ENCODE measurements at regions not wholly inside any gene's neighbourhood (a gene's known extent, or its start where the extent isn't known, plus 50 kb on each side); places are given as distances from the start of the nearest gene placed in this dataset.
A peak's percentile ranks its signal among the peaks of the same experiment; 100 is the strongest.

GRCh38 chr14:104396682-104397470 is 182.7 kb upstream of the C14orf180 start:
- Mint-ChIP-seq H3K27ac (ENCODE audit: unreplicated experiment) (no peak overlapping the region), H3K4me3 (ENCODE audit: unreplicated experiment) (no peak overlapping the region), H3K36me3 (ENCODE audit: unreplicated experiment) (peaks cover 18% of the 10 kb centered on the region), H3K27me3 (ENCODE audit: unreplicated experiment) (peaks cover 17% of the 10 kb centered on the region), H3K4me1 (ENCODE audit: low read depth, unreplicated experiment) (peaks cover 18% of the 10 kb centered on the region), H3K9me3 (ENCODE audit: unreplicated experiment) (peaks cover 8% of the 10 kb centered on the region)
- TF ChIP-seq CTCF (IDR thresholded peaks at IDR 0.05; ENCODE audit: partially characterized antibody, unreplicated experiment): no peak
- DNase-seq: no peak

- Mint-ChIP-seq H3K4me1 (ENCODE audit: low read depth, unreplicated experiment) (peaks cover 16% of the 10 kb centered on the region), H3K9me3 (ENCODE audit: unreplicated experiment) (peaks cover 8% of the 10 kb centered on the region), H3K36me3 (ENCODE audit: unreplicated experiment) (peaks cover 18% of the 10 kb centered on the region), H3K27ac (ENCODE audit: unreplicated experiment) (no peak overlapping the region), H3K27me3 (ENCODE audit: unreplicated experiment) (peaks cover 16% of the 10 kb centered on the region), H3K4me3 (ENCODE audit: unreplicated experiment) (no peak overlapping the region)
- DNase-seq: no peak
- TF ChIP-seq CTCF (IDR thresholded peaks at IDR 0.05; ENCODE audit: partially characterized antibody, unreplicated experiment): no peak
These were observed 181.6 kb upstream of the C14orf180 start for GRCh38 chr14:104397956-104398355.

- Mint-ChIP-seq H3K4me1 (ENCODE audit: low read depth, unreplicated experiment) (peaks cover 14% of the 10 kb centered on the region), H3K4me3 (ENCODE audit: unreplicated experiment) (no peak overlapping the region), H3K9me3 (ENCODE audit: unreplicated experiment) (peaks cover 8% of the 10 kb centered on the region), H3K27ac (ENCODE audit: unreplicated experiment) (no peak overlapping the region), H3K27me3 (ENCODE audit: unreplicated experiment) (peaks cover 16% of the 10 kb centered on the region), H3K36me3 (ENCODE audit: unreplicated experiment) (peaks cover 18% of the 10 kb centered on the region)
- no peak for DNase-seq
- no peak for TF ChIP-seq CTCF (IDR thresholded peaks at IDR 0.05; ENCODE audit: partially characterized antibody, unreplicated experiment)
These were observed 180.9 kb upstream of the C14orf180 start for GRCh38 chr14:104398656-104399055.

DNA sequence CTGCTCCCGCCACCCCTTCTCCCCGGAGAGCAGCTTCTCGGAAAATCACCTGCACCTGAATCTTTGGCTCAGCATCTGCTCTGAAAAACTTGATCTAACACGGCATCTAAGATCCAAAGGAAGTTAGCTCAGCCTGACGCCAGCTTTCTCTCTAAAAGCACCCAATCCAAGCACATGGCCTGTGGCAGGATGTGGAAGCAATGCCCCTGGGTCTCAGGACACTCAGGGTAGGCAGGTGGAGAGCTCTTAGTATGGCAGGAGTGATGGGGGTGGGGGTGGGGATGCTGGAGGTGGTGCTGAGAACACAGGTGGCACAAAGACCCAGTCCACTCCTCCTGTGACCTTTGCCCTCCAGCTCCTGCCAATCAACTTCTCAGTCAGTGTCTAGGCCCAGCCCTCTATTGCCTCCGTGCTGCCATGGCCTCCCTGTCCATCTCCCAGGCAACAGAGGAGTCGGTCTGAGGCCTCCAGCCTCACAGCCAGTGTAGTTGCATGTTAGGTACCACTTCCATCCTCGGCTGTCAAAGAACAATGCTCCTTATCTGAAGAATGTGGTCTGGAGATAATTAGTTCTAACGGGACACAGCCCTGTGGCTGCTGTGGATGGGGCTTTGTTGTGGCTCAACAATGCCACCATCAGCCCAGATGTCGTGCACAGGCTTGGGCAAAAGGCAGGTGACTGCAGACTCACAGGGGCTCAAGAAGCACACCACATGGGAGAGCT is 180.0 kb upstream of the C14orf180 start:
- Mint-ChIP-seq H3K36me3 (ENCODE audit: unreplicated experiment) (peaks cover 18% of the 10 kb centered on the region), H3K27ac (ENCODE audit: unreplicated experiment) (peak overlapping the region; percentile 89), H3K9me3 (ENCODE audit: unreplicated experiment) (peaks cover 5% of the 10 kb centered on the region), H3K27me3 (ENCODE audit: unreplicated experiment) (peaks cover 11% of the 10 kb centered on the region), H3K4me1 (ENCODE audit: low read depth, unreplicated experiment) (peaks cover 8% of the 10 kb centered on the region), H3K4me3 (ENCODE audit: unreplicated experiment) (peak overlapping the region; percentile 34)
- TF ChIP-seq CTCF (IDR thresholded peaks at IDR 0.05; ENCODE audit: partially characterized antibody, unreplicated experiment): no peak
- DNase-seq: no peak

GRCh38 chr14:104400355-104400754 is 179.2 kb upstream of the C14orf180 start:
- Mint-ChIP-seq H3K27me3 (ENCODE audit: unreplicated experiment) (peaks cover 6% of the 10 kb centered on the region), H3K9me3 (ENCODE audit: unreplicated experiment) (peaks cover 3% of the 10 kb centered on the region), H3K4me1 (ENCODE audit: low read depth, unreplicated experiment) (peaks cover 5% of the 10 kb centered on the region), H3K4me3 (ENCODE audit: unreplicated experiment) (no peak overlapping the region), H3K36me3 (ENCODE audit: unreplicated experiment) (peaks cover 18% of the 10 kb centered on the region), H3K27ac (ENCODE audit: unreplicated experiment) (no peak overlapping the region)
- no peak for DNase-seq
- TF ChIP-seq CTCF (IDR thresholded peaks at IDR 0.05; ENCODE audit: partially characterized antibody, unreplicated experiment): no peak

Data from glutamatergic neuron (in vitro differentiated cells).